HG02610 (cell line): ENCODE measurements at regions not wholly inside any gene's neighbourhood (a gene's known extent, or its start where the extent isn't known, plus 50 kb on each side); places are given as distances from the start of the nearest gene placed in this dataset.

Source experiments
- ATAC-seq: cut with Tn5 transposase; IDR thresholded peaks from one replicate; pipeline ENCODE4 v1.9.1; 2021; ENCODE audit warnings: mild to moderate bottlenecking, moderate library complexity; ENCODE audit not compliant: unreplicated experiment

DNA sequence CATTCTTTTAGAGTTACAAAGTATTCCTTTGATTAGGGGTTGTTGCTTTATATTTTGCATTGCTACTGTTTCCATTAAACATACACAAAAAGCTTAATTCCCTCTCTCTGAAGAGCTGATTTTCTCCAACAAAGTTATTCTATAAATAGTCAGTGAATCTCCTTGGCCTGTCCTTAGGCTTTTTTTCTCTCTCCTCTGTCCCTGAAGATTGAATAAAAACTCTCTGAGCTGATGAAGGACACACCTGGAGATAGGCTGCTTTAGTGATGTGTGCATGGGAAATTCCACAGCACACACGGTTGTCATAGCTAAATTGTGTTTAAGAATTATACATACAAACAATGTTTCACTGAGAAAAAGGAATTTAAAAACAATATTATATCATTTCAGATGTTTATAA, 90.5 kb upstream of the TMEM106B start:
- no peak for ATAC-seq

DNA sequence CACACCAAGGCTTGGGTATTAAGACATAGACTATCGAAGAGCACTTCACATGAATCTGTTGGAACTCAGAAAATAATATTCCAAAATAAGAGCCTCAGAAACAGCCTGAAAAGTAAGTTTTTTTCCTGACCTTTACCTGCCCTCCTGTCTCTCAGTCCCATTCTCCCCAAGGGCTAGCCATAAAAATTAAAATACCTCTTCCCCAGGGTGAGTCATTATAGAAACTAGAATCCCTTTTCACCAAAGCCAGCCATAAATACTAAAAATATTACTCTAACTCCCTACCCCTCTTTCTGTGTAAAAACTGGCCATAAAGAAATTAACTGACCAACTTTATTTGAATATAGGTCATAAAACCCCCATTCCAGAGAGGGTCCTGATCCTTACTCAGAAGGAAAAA, 87.9 kb upstream of the TMEM106B start:
- ATAC-seq = no peak

DNA sequence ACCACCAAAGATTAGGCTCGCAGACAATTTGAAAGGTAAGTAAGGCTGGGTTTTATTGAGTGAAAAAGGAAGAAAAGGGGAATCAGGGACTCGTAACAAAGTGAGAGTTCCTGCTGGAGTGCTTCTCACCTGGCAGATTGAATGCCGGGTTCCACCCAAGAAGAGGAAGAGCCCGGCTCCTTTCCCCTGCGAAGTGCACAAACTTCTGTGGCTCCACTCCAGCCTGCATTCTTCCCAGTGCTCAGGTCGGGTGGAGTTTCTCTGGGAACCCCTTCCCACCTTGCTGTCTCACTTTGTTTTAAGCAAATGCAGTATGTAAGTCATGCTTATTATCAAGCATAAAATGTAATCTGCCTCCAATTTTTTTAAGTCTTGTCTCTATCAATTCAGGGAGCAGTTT, 87.1 kb upstream of the TMEM106B start:
- no peak for ATAC-seq

DNA sequence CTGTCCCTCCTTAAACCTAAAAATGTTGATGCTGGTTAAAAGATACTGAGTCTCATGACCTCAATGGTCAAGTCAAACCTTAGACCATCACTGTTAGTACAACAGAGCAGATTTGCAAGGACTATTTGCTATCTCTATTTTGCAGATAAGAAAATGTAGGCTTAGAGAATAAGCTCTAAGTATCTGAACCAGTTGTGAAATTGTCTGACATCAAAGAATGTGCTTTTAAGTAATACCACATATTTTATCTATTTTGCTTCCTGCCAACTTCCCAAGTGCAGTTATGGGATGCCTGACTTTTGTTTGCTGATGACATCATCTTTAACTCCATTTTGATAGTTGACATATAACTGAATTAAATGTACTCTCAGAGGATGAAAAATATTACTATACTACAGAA, 83.6 kb upstream of the TMEM106B start:
- ATAC-seq = no peak

DNA sequence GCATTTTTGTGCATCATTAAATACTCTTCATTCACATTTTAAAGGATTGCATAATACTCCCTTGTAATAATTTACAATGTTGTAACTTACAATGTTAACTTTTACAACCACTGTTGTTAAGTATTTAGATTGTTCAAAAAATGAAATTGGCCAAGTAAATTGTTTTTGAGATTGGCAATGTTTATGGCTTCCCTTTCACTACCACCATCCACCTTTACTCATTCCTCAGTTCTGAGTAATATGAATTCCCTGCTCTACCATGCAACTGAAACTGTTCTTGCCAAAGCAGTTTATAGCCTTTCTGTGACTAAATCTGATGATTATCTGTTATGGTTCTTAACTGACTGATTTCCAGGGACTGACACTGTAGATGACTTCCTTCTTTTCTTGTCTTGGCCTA, 80.5 kb upstream of the TMEM106B start:
- ATAC-seq = no peak

DNA sequence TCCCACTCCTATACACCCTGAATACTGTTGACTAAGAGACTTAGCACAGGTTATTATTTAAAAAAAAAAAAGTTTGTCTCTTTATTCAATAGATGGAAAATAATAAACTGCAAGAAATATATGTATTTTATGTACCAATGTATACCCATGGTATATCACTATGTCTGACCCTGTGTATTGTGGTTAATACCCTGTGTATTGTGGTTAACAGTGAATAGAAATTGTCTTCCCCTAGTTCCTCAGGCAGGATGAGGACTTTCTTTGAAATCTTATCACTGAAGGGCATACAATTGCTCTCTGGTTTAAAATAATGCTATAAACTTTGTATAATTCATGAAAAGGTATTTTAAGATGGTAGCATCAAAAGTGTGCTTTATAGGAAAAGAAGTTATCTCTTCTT, 80.0 kb upstream of the TMEM106B start:
- no peak for ATAC-seq

DNA sequence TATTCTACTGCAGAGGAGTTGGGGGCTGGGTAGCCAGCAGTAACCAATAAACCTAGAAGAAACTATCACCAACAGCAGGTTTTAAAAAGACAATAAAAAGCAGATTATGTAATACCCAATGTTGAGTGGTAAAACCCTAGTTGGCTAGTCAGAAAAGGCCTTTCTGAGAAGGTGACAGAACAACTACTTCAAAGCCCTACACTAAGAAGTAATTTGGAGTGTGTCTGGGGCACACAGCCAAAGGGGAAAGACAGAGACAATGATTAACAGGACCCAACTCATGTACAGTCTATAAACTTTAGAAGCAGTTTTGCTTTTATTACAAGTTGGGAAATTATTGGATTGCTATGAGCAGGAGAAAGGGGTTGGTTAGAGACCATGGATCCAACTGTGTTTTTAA, 77.2 kb upstream of the TMEM106B start:
- no peak for ATAC-seq

DNA sequence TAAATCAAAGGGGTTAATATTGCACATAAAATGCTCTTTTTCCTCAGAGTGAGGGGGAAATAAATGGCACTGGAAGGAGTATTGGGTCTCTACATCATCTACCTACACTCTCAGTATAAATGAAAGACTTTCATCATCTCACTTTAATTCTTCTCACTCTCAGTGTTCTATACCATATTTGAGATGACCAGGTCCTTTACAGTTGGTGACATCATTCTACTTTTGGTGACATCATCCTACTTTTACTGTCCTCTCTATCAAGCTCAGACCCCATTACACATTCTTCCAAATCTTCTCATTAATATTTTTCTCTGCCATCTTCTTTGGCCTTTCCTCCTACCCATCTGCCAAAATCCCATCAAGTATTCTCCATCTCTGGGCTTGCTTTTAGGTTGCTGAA, 74.6 kb upstream of the TMEM106B start:
- no peak for ATAC-seq

DNA sequence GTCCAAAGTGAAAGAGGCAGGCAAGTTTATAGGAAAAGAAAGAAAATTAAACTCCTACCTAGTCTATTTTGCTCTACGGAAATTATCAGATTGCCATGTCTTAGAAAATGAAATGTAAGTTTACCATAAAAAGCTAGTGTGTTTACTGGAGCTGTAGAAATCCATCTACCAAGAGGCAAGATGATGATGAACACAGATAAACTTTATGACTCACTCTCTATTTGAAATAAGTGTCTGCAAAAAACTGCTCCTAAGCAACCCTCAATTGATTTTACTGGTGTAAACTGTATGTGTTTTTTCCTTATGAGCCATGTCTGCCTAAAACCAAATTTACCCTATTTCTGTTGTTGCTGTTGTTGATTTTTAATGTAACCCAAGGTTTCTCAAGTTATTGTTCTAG, 73.8 kb upstream of the TMEM106B start:
- ATAC-seq = no peak

DNA sequence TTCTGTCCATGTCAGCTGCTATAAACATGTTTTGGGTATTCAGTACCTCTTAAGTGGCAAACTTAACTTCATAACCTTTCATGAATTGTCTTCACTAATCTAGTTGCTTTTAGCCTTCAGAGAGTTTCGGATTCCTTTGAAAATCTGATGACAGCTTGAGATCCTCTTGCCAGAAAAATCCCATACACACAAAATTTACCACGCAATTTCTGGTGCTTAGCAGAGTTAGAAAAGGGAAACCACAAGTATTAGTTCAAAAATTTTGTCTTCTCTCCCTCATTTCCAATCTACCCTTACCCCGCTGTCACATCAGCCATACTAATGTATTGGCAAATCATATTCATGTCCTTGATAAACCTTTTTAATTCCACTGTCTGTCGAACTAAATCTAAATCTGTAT, 72.7 kb upstream of the TMEM106B start:
- ATAC-seq = no peak

DNA sequence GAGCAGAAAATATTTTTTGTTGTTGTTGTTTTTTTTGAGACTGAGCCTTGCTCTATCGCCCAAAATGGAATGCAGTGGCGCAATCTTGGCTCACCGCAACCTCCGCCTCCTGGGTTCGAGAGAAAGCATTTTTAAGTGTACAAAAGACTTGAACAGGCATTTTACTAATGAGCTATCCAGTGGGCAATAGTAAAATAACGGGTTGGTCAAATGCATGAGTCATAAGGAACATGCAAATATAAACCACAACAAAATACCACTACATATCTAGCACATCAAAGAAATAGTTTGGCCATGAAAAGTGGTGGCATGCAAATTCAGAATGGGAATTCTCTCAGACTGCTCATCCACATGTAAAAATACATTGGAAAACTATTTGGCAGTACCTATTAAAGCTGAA, 71.7 kb upstream of the TMEM106B start:
- peak; percentile 59 for ATAC-seq

DNA sequence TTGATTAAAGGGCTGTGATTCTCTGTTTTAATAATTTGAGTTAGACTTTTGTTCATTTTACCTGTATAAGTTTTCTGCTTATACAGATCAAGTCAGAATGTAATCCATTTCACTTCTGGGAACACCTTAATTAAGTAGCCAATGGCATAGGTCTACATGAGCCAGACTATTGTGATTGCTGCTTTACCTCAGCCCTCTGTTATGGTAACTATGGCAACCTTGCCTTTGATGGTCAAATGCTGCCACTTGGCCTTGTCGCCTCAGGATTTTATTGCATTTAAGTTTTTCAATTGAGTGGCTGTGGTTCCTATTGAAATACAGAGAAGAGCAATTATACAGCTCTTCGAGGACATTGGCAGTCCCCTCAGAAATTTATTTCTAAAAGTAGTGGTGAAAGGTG, 64.3 kb upstream of the TMEM106B start:
- no peak for ATAC-seq

DNA sequence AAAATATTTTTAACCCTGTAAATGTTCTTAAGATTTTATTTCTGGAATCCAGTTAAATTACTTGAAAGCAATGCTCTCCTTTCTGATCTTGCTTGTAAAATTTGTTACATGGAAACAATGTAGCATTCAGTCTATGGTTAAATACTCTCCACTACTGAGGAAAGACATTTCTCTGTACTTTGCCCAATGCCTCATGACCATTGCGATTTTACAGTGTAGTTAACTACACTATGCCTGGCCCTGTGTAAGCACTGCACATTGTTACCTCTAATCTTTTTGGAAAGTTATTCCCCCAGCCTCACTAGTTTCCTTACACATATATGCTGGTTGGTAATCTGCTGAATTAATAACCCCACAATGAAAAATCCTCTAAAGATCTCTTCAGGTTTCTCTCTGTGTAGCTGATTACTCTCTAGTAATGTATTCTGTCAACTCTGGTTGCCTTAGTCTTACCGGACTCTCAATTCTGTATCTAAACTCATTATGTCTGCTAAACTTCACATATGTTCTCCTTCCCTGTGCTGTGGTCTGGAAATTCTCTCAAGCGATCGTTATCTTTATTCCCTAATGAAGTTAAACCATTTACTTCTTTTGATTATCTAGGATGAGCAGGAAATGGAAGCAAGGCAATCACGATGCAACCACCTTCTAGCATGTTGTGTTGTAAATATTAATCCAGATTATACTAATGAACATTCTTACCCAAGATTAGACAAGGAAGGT, 58.7 kb upstream of the TMEM106B start:
- ATAC-seq = no peak

DNA sequence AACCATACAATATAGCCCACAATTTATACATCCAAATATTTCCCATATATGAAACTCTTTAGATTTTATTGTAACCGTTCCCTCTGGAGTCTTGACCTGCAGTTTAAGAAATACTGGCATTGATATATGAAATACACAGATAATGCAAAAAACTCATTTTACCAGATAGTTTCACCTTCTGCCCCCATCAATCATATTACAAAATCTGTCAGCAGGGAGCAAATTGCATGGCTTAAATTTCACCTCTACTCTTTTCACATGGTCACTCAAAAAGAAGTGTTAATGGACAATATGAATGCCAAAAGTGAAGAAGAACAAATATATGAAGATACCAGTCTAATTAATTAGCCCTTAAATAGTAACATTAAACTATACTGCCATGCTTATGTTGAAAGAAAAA, 57.0 kb upstream of the TMEM106B start:
- no peak for ATAC-seq

DNA sequence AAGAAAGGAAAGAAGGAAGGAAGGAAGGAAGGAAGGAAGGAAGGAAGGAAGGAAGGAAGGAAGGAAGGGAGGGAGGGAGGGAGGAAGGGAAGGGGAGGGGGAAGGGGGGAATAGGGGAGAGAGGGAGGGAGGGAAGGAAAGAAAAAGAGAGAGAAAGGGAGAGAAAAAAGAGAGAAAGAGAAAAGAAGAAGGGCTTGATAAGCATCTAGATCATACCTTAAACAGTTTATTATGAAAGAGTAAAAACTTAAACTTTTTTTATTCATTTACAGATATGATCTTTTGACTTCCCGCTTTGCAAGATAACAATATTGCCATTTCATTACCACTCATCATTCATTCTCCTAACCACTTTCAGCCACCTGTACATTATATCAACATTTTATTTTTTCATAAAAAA, 53.6 kb upstream of the TMEM106B start:
- ATAC-seq = no peak

DNA sequence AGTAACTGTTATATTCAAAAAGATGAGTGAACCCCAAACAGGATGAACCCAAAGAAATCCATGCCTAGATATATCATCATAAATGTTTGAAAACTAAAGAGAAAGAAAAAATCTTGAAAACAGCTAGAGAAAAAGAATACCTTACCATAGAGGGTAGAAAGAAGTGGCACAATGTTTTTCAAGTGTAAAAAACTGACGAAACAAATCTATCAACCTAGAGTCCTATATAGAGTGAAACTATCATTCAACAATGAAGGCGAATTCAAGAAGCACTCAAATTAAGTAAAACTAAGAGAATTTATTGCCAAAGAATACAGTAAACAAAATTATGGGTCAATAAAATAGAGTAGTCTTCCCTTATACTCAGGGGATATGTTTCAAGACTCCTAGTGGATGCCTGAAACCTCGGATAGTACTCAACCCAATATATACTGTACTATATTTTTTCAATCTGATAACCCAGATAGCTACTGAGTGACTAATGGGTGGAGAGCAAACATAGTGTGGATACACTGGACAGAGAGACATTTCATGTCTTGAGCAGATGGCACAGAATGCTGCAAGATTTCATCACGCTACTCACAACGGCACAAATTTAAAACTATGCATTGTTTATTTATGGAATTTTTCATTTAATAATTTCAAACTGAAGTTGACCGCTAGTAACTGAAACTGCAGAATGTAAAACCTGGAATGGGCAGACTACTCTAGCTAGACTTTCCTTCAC, 52.6 kb upstream of the TMEM106B start:
- ATAC-seq = no peak

DNA sequence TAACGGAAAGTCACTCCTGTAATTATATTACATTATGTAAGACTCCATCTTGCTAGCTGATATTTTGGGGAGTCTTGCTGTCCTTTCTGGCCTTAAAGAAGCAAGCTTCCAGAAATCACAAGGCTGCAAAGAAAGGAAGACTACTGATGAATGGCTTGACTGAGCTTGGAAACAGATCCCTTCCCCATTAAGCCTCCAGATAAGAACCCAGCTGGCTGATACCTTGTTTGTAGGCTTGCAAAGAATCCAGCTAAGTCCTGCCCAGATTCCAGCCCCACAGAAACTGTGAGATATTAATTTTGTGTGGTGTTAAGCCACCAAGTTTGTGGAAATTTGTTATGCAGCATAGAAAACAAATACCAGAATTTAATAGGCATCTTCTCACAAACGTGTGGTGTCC, 49.9 kb upstream of the TMEM106B start:
- no peak for ATAC-seq
